SH-SY5Y (cell line): ENCODE measurements at regions not wholly inside any gene's neighbourhood (a gene's known extent, or its start where the extent isn't known, plus 50 kb on each side); places are given as distances from the start of the nearest gene placed in this dataset.

Experiments used
- GATA2 ChIP-seq: IDR thresholded peaks from 2 replicates; pipeline ENCODE4 v1.6.1; 2011; ENCODE audit warnings: mild to moderate bottlenecking, low read depth, low read length
- GATA3 ChIP-seq: IDR thresholded peaks from 2 replicates; pipeline ENCODE4 v1.6.1; 2011; ENCODE audit warnings: low read depth, mild to moderate bottlenecking, low read length, moderate library complexity

DNA sequence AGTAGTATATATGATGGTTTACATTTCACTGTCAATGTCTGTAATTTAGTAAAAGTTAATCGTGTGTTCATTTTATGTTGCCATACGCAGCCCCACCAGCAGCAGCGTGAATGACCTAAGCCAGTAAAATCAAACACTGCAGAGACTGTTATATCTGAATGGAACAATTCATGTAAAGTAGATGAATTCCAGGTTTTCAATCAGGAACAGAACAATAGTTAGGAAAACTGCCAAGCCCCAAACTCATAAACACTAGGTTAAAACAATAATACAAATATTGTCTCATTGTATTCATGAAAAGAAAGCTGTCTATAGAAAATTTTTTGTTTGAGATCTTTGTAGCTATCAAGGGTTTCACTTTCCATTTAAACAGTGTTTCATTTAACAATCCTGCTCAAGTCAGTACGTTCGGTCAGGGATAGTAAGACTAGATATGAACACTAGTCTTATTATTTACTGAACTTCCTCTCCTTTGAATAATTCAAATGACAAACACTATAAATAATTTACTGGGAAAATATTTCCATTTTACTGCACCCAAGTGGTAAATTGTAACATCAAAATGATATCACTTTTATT is 256.8 kb upstream of the FLRT2 start:
- TF ChIP-seq GATA2, result no peak
- no peak for TF ChIP-seq GATA3
